GM12878 (cell line): ENCODE measurements at regions not wholly inside any gene's neighbourhood (a gene's known extent, or its start where the extent isn't known, plus 50 kb on each side); places are given as distances from the start of the nearest gene placed in this dataset.

Experiments
- ATAC-seq: fragments of 200-7000 bp; cut with Tn5 transposase; 3 replicates; pipeline ENCODE4 v1.9.1; 2020; ENCODE audit warnings: mild to moderate bottlenecking, moderate library complexity
- BruUV-seq: library from RNA; stranded (reverse); fragments of 400-500 nt; replicated peaks from 2 replicates; lab custom pipeline; 2021; lab: Mats Ljungman, UMichigan
- CTCF ChIA-PET: fragments of 300-600 bp; sonication (Branson Sonifier 250); formaldehyde crosslinking; extraction: SDS; loops from one replicate; lab custom pipeline; 2021; ENCODE audit warnings: inconsistent platforms; lab: Yijun Ruan, JAX
- POLR2A ChIA-PET: fragments of 350-600 bp; formaldehyde crosslinking; extraction: SDS; loops from one replicate; lab custom pipeline; 2021; ENCODE audit warnings: inconsistent platforms; lab: Charles Lee
- RAD21 ChIA-PET: fragments of 300-600 bp; sonication (Branson Sonifier 250); formaldehyde crosslinking; loops from one replicate; lab custom pipeline; 2023; ENCODE audit warnings: antibody characterized with exemption; ENCODE audit not compliant: unreplicated experiment; lab: Charles Lee
- SMC1A ChIA-PET: fragments of 300-600 bp; sonication (Branson Sonifier 250); formaldehyde crosslinking; loops from one replicate; lab custom pipeline; 2023; ENCODE audit not compliant: unreplicated experiment, uncharacterized antibody; lab: Charles Lee
- DNase-seq: peaks from one replicate; pipeline ENCODE4 v3.0.0-alpha.2; 2011; ENCODE audit warnings: low read depth, low spot score
- FAIRE-seq: peaks from 3 replicates; lab custom pipeline; 2011; peaks lifted over from hg19 to GRCh38; lab: Jason Lieb, UNC
- H2AFZ ChIP-seq: 2 replicates; pipeline ENCODE4 v1.6.0; 2011; ENCODE audit warnings: low read depth, low read length, control low read depth; ENCODE audit not compliant: control insufficient read depth
- H3K27ac ChIP-seq: 2 replicates; pipeline ENCODE4 v1.5.1; 2011; ENCODE audit warnings: control low read depth; ENCODE audit not compliant: control insufficient read depth, insufficient read depth
- H3K27me3 ChIP-seq, 2 experiments: replicated peaks in 1 of 2; 2 replicates each; pipeline versions ENCODE4 v1.6.0 to v1.6.1; 2011; ENCODE audit warnings: low read length in 1 of 2; ENCODE audit not compliant: control insufficient read depth in 2 of 2, insufficient read depth in 2 of 2
- H3K36me3 ChIP-seq, 2 experiments: 2 replicates each; pipeline ENCODE4 v1.5.1; 2011; ENCODE audit warnings: low read length in 1 of 2; ENCODE audit not compliant: control insufficient read depth in 2 of 2, insufficient read depth in 2 of 2
- H3K4me1 ChIP-seq: 2 replicates; pipeline ENCODE4 v1.6.1; 2011; ENCODE audit warnings: mild to moderate bottlenecking, low read length, moderate library complexity, mixed read lengths; ENCODE audit not compliant: control insufficient read depth, insufficient read depth
- H3K4me2 ChIP-seq: 2 replicates; pipeline ENCODE4 v1.6.0; 2011; ENCODE audit warnings: control low read depth; ENCODE audit not compliant: control insufficient read depth, insufficient read depth
- H3K4me3 ChIP-seq: fragments of 200-600 bp; sonication (generic); 2 replicates; pipeline ENCODE4 v1.5.1; 2016
- H3K79me2 ChIP-seq: 2 replicates; pipeline ENCODE4 v1.6.0; 2011; ENCODE audit warnings: low read length; ENCODE audit not compliant: control insufficient read depth, insufficient read depth
- H3K9ac ChIP-seq: 2 replicates; pipeline ENCODE4 v1.8.0; 2011; ENCODE audit warnings: low read length, control low read depth, mixed read lengths; ENCODE audit not compliant: control insufficient read depth, insufficient read depth
- H3K9me3 ChIP-seq: replicated peaks from 3 replicates; pipeline ENCODE4 v1.5.1; 2011; ENCODE audit warnings: mild to moderate bottlenecking, low read length; ENCODE audit not compliant: control insufficient read depth, insufficient read depth
- H4K20me1 ChIP-seq: 2 replicates; pipeline ENCODE4 v1.6.0; 2011; ENCODE audit not compliant: control insufficient read depth, insufficient read depth
- ASH2L ChIP-seq: fragments of 300-600, 200-600 bp; sonication (generic); IDR thresholded peaks from 2 replicates; pipeline ENCODE4 v1.6.1; 2017; ENCODE audit warnings: low read depth, mild to moderate bottlenecking, borderline replicate concordance
- MEF2B ChIP-seq: fragments of 450-650 bp; IDR thresholded peaks from 2 replicates; pipeline ENCODE4 v1.6.1; 2018; ENCODE audit warnings: mild to moderate bottlenecking, moderate library complexity; ENCODE audit not compliant: partially characterized antibody, poor library complexity, severe bottlenecking
- NR2C1 ChIP-seq: fragments of 450-650 bp; IDR thresholded peaks from 2 replicates; pipeline ENCODE4 v1.6.1; 2017; ENCODE audit warnings: antibody characterized with exemption, mild to moderate bottlenecking, moderate library complexity
- PKNOX1 ChIP-seq: fragments of 450-650 bp; IDR thresholded peaks from 2 replicates; pipeline ENCODE4 v1.6.1; 2016; ENCODE audit warnings: mild to moderate bottlenecking
- PRDM15 ChIP-seq: fragments of 450-650 bp; formaldehyde crosslinking; IDR thresholded peaks from 2 replicates; pipeline ENCODE4 v1.4.0; 2020; ENCODE audit warnings: mild to moderate bottlenecking, moderate library complexity
- RFX5 ChIP-seq: IDR thresholded peaks from 2 replicates; pipeline ENCODE4 v1.6.1; 2011; ENCODE audit warnings: low read depth, low read length, improper control_type of control experiment
- SREBF2 ChIP-seq: IDR thresholded peaks from 2 replicates; pipeline ENCODE4 v1.6.1; 2012; ENCODE audit warnings: mild to moderate bottlenecking, low read length
- STAT1 ChIP-seq: fragments of 450-650 bp; conservative IDR thresholded peaks from 2 replicates; pipeline ENCODE4 v1.6.1; 2014; ENCODE audit warnings: antibody characterized with exemption, mild to moderate bottlenecking
- USF2 ChIP-seq: IDR thresholded peaks from 2 replicates; pipeline ENCODE4 v1.6.1; 2011; ENCODE audit warnings: low read depth, low read length, improper control_type of control experiment, borderline replicate concordance
- ZNF207 ChIP-seq: fragments of 450-650 bp; IDR thresholded peaks from 2 replicates; pipeline ENCODE4 v1.6.1; 2014; ENCODE audit warnings: antibody characterized with exemption, mild to moderate bottlenecking, borderline replicate concordance
- WGBS: methylation state at CpG from one replicate; pipeline ENCODE4 v1.1.6; 2016; ENCODE audit warnings: low lambda C conversion rate; ENCODE audit not compliant: insufficient replicate concordance, insufficient coverage; ENCODE audit errors: missing lambda C conversion rate; 5-methylcytosine and 5-hydroxymethylcytosine counted together
- in situ Hi-C: fragments of 300-500 bp; cut with MboI; formaldehyde crosslinking; loops from 9 replicates; pipeline ENCODE4 v1.14.3; 2018; ENCODE audit warnings: mixed read lengths
- intact Hi-C: fragments of 100-400 bp; cut with micrococcal nuclease; formaldehyde crosslinking; loops from one replicate; pipeline ENCODE4 v1.14.2; 2022; ENCODE audit not compliant: unreplicated experiment

- ATAC-seq (no peak), FAIRE-seq (no peak), DNase-seq (no peak)
- Histone ChIP-seq H3K4me2 (no peak overlapping the region), H3K79me2 (no peaks in the 10 kb centered on the region), H3K4me1 (no peaks in the 10 kb centered on the region), H3K9me3 (no peaks in the 10 kb centered on the region), H3K4me3 (no peak overlapping the region), H3K9ac (no peak overlapping the region), H4K20me1 (no peaks in the 10 kb centered on the region), H3K27me3 (no peaks in the 10 kb centered on the region), H2AFZ (no peak overlapping the region), H3K36me3 (no peaks in the 10 kb centered on the region), H3K27ac (no peak overlapping the region)
- ChIA-PET CTCF (no interaction called here), POLR2A (no interaction called here), SMC1A (no interaction called here), RAD21 (no interaction called here)
- WGBS = 58% methylated on average over 11 of the region's 11 CpGs
- in situ Hi-C loops = no loop called here
- no TSS peak for BruUV-seq
- intact Hi-C loops = no loop called here
- TF ChIP-seq MEF2B (no peak), ZNF207 (no peak), STAT1 (no peak)
Measured at GRCh38 chr2:143877056-143877455, 642.9 kb downstream of the ZEB2 start.

GRCh38 chr2:143875295-143876233, 644.4 kb downstream of the ZEB2 start:
- H3K27me3 ChIP-seq = no peaks in the 10 kb centered on the region
- peak overlapping the region; percentile 3 for H2AFZ ChIP-seq
- WGBS = 51% methylated on average over 9 of the region's 9 CpGs
- intact Hi-C loops = no loop called here
- RAD21 ChIA-PET = no interaction called here
- SMC1A ChIA-PET = interaction anchor here (0.9 to 1.4 kb wide), 3 partner anchors 9 to 72 kb away, joined by 3 to 4 read pairs (median 4); no protein-coding TSS in a partner anchor
- ATAC-seq (peak; percentile 48), FAIRE-seq (peak; percentile 38), DNase-seq (peak; percentile 4)
- H3K4me2 ChIP-seq = no peak overlapping the region
- no peak overlapping the region for H3K27ac ChIP-seq
- H3K9ac ChIP-seq = no peak overlapping the region
- no peaks in the 10 kb centered on the region for H3K9me3 ChIP-seq
- H3K4me3 ChIP-seq = no peak overlapping the region
- H3K4me1 ChIP-seq = no peaks in the 10 kb centered on the region
- in situ Hi-C loops = no loop called here
- H3K79me2 ChIP-seq = no peaks in the 10 kb centered on the region
- no peaks in the 10 kb centered on the region for H3K36me3 ChIP-seq
- CTCF ChIA-PET = no interaction called here
- POLR2A ChIA-PET = no interaction called here
- H4K20me1 ChIP-seq = no peaks in the 10 kb centered on the region
- no TSS peak for BruUV-seq
- TF ChIP-seq RFX5 (no peak), ZNF207 (no peak), SREBF2 (no peak), PKNOX1 (peak; percentile 78), PRDM15 (CRISPR knock-in tag) (no peak), USF2 (no peak), ASH2L (no peak), NR2C1 (peak; percentile 17; the same call in 1 of the 2 replicates)
